ENCODE measurements at regions not wholly inside any gene's neighbourhood (a gene's known extent, or its start where the extent isn't known, plus 50 kb on each side); places are given as distances from the start of the nearest gene placed in this dataset.
"Not testable (repeated sequence)": the region's sequence is repeated elsewhere in the genome, so short reads cannot be mapped to it uniquely, and the experiment has no call there.

- no peak for DNase-seq (ENCODE audit: low read depth)
Observed at GRCh38 chr7:82624965-82625364, 181.4 kb upstream of the CACNA2D1 start.

- no peak for DNase-seq (ENCODE audit: low read depth)
Observed at GRCh38 chr7:82624337-82624736, 180.8 kb upstream of the CACNA2D1 start.

DNA sequence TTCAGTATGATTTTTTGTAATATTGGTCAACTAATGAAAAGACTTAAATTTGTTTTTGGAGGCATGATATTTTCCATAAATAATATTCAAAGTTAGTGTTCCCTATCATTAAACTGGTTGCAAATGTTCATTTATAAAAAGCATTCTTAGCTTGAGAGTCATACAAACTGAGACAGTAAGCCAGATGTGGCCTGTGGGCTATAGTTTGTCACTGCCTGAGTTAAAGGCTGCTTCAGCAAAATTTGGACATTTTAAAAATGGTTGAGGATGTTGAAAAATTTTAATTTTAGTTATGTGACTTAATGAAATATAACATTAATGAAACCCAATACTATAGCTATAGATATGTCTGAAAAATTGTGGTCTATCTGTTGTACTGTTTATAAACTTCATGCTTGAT lies 180.2 kb upstream of the CACNA2D1 start:
- no peak for DNase-seq (ENCODE audit: low read depth)

DNA sequence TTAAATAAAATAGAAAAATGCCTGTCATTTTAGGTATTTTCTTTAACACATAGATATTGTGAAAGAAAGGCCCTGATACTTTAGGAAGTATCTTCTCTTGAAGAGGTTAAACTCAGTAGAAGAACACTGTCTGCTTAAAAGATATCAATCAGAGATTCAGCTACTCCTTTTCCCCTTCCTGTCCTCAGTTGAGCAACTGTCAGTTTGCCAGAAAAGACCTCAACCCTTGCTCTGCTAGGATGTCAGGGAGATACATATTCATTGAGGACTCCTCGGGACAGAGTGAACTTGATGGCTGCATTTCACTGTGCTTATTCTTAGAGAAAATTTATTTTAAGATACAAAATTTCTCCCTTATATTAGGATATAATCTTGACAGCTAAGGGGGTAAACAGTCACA lies 173.6 kb upstream of the CACNA2D1 start:
- DNase-seq (ENCODE audit: low read depth): no peak

DNA sequence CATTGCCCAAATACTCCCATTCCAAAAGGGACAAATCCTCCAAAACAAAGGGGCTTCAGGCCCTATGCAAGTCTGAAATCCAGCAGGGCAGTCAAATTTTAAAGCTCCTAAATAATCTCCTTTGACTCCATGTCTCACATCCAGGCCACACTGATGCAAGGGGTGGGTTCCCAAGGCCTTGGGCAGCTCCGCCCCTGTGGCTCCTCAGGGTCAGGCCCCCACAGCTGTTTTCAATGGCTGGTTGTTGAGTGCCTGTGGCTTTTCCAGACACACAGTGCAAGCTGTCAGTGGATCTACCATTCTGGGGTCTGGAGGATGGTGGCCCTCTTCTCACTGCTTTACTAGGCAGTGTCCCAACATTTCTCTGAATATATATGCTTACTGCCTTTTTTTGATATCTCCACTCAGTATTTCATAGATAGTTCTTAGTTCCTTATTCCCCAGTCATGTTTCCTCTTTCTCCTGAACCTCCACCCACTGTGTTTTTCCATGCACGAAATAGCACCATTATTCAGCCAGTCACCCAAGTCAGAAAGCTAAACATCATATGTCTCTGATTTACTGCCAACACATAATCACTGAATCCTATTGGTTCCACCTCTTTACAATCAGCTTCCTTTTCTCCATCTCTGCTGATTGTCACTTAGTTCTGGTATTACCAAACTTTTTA lies 172.6 kb upstream of the CACNA2D1 start:
- DNase-seq (ENCODE audit: low read depth): no peak

GRCh38 chr7:82615527-82615926 lies 171.9 kb upstream of the CACNA2D1 start:
- peak; percentile 54 for DNase-seq (ENCODE audit: low read depth)

GRCh38 chr7:82609746-82610145 lies 166.2 kb upstream of the CACNA2D1 start:
- no peak for DNase-seq (ENCODE audit: low read depth)

DNA sequence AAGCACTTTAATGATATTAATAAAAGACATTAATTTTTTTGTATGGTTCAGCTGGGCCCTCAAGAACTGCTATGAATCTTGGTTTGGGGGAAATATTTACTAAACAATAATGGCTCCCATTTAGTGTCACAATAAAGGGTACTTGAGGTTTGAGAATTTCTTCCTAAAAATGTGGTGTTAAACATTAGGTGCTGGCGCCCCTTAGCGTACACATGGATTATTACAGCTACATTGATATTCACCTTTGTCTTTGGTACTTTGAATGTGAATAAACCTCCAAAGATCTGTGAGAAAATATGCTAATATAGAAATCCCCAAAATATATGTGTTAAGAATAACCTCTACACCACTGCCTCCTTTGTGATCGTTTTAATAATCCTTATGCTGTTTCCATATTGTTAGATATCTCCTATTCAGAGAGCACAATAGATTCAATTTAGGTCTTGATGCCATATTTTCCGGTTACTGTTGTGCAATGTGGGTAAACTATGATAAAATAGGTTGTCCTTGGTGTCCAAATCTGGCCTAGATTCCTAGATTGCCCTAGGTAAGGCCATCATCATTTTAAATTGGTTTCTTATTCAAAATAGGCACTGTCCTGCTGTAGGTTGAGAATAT lies 161.8 kb upstream of the CACNA2D1 start:
- peak; percentile 36 for DNase-seq (ENCODE audit: low read depth)

- DNase-seq (ENCODE audit: low read depth): no peak
Observed at GRCh38 chr7:82602066-82602465, 158.5 kb upstream of the CACNA2D1 start.

- no peak for DNase-seq (ENCODE audit: low read depth)
Observed at GRCh38 chr7:82600531-82600930, 157.0 kb upstream of the CACNA2D1 start.

- DNase-seq (ENCODE audit: low read depth): no peak
Observed at GRCh38 chr7:82599895-82600294, 156.3 kb upstream of the CACNA2D1 start.

DNA sequence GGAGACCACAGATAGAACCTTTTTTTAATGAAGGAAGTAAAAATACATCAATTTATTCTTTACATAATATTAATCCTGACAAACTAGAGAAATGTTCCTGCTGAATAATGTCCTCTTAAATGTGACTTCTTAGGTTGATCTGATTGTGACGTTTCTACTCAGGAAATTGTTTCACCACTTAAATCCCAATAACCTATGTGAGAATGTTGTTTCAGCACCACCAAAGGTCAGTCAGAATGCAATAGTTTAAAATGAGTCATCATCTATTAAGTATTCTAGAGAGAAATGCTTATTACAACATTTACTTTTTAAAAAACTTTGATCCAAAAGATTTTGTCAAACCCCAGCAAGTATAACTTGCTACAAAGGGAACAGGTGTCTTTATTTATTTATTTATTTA lies 155.4 kb upstream of the CACNA2D1 start:
- DNase-seq (ENCODE audit: low read depth): no peak

- DNase-seq (ENCODE audit: low read depth): peak; percentile 89
Observed at GRCh38 chr7:82595795-82596194, 152.2 kb upstream of the CACNA2D1 start.

GRCh38 chr7:82595176-82595575 lies 151.6 kb upstream of the CACNA2D1 start:
- no peak for DNase-seq (ENCODE audit: low read depth)

GRCh38 chr7:82594665-82595064 lies 151.1 kb upstream of the CACNA2D1 start:
- DNase-seq (ENCODE audit: low read depth): no peak

DNA sequence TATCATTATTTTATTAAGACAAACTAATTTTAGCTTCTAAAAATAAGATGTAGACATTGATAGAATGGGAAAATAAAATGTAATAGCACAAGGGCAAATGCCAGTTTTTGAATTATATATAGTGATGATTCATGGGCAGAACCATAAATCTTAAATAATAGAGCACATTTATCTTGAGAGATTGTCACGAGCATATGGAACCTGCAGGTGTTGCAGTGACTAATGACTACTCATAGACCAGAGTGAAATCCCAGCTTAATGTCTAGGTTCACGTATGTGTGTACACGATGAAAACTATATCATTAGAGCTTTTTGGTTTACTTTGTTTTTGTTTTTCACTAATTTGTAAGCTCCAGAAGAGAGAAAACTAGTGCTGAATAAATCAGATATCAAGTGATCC lies 150.2 kb upstream of the CACNA2D1 start:
- DNase-seq (ENCODE audit: low read depth): no peak

GRCh38 chr7:82592416-82592815 lies 148.8 kb upstream of the CACNA2D1 start:
- DNase-seq (ENCODE audit: low read depth): no peak

- no peak for DNase-seq (ENCODE audit: low read depth)
Observed at GRCh38 chr7:82579047-82579446, 135.5 kb upstream of the CACNA2D1 start.

DNA sequence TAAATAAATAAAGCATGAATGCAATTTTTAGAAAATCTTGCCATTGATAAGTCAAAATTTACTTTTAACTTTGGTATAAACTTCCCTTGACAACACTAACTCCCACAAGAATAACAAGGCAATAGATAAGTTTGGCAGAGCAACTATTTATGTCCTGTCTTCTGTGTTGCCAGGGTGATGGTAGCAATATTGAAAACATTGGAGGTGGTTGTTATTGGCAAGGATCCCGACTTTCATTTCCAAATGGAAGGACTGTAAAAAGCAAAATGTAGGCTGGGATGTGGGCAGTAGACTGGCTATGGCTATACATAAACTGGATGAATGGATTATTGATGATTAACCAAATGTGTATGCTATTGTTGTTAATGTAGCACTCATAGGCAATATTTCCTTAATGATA lies 134.9 kb upstream of the CACNA2D1 start:
- DNase-seq (ENCODE audit: low read depth): no peak

DNA sequence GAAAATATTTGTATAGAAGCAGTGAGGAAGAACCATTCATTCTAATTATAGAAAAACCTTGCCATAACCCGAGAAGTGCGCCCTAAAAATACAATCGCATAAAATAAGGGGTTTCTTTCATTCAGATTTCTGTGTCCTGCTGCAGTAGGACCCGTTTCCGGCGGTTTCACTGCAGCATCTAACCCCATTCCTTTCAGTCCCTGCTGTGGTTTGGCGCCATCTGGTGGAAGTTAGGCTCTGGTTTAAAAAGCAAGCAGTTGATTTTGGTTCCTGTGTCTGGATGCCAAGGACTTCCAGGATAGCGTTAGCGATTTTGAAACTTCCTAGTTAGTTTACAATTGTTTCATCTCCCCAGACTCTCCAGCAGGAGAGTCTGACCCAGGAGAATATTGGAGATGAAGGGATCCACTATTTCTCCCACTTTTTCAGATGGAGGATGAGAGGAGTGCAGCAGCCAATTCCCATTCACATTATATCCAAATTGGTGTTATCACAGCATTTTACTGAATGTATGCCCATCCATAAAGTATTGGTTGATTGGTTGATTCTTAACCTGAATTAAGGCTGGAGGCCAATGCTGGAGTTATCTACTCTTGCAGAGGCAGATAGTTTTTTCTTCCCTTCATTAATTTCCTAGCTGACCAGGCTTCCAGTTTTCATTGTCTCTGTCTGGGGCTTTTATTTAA lies 128.8 kb upstream of the CACNA2D1 start:
- DNase-seq (ENCODE audit: low read depth): peak; percentile 42

DNA sequence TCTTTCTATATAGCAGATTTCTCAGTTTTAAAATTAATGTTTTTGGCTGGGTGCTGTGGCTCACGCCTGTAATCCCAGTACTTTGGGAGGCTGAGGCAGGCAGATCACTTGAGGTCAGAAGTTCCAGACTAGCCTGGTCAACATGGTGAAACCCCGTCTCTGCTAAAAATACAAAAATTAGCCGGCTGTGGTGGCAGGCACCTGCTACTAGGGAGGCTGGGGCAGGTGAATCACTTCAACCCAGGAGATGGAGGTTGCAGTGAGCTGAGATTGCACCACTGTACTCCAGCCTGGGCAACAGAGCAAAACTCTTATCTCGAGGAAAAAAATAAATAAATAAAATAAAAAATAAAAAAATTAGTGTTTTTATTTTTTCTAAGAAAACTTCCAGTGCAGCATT lies 127.5 kb upstream of the CACNA2D1 start:
- DNase-seq (ENCODE audit: low read depth): not testable (repeated sequence)

GRCh38 chr7:82567841-82568240 lies 124.3 kb upstream of the CACNA2D1 start:
- DNase-seq (ENCODE audit: low read depth): no peak

DNA sequence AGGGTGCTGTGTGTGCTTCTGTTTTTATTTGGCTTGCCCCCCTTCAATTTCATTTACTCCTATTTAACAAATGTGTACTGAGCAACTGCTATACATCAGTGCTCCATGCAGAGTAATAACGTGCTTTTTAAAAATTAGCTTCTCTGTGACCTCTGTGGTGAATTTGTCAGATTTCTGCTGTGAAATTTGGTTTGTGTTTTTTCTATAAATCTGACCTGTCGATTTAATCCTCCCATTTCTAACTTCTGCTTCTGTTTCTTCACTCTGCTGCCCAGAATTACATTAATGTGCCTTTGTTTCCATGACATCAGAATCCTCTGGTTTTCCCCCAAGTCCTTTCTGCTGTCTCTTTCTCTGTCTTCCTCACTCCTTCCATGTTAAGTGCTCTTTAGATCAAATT lies 123.8 kb upstream of the CACNA2D1 start:
- DNase-seq (ENCODE audit: low read depth): no peak

DNA sequence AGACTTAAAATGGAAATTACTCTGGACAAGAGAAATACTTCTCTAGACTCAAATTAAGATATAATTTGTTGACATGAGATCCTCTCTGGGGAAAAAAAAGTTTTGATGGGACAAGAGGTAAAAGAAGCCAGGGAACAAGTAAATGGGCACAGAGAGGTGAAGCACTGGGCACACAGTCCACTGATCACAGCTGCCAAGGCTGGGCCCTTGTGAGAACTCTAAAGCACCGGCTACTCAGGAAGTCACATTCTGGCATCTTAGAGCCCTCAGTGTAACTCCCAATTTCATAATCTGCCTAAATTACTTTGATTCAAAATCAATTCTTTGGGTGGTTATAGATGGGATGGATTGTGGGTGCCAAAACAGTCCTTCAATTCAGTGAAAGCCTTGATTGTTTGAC lies 123.2 kb upstream of the CACNA2D1 start:
- DNase-seq (ENCODE audit: low read depth): no peak

Measured in CMK (cell line).